Upper lobe of right lung (tissue), 1 donor: ENCODE measurements at regions not wholly inside any gene's neighbourhood (a gene's known extent, or its start where the extent isn't known, plus 50 kb on each side); places are given as distances from the start of the nearest gene placed in this dataset.

ENCODE experiments used
- ATAC-seq: fragments of 200-7000 bp; cut with Tn5 transposase; one replicate; pipeline ENCODE4 v1.9.1; 2020; ENCODE audit warnings: mild to moderate bottlenecking, moderate library complexity
- DNase-seq: peaks from one replicate; pipeline ENCODE4 v3.0.0-alpha.2; 2020
- H3K27ac ChIP-seq: fragments of 200-600 bp; one replicate; pipeline ENCODE4 v1.8.0; 2022
- H3K27me3 ChIP-seq: fragments of 200-600 bp; one replicate; pipeline ENCODE4 v1.8.0; 2022; ENCODE audit warnings: mild to moderate bottlenecking
- H3K36me3 ChIP-seq: fragments of 200-600 bp; one replicate; pipeline ENCODE4 v1.8.0; 2022
- H3K4me1 ChIP-seq: fragments of 200-600 bp; one replicate; pipeline ENCODE4 v1.8.0; 2022
- H3K4me3 ChIP-seq: fragments of 200-600 bp; one replicate; pipeline ENCODE4 v1.8.0; 2022; ENCODE audit warnings: mild to moderate bottlenecking
- H3K9me3 ChIP-seq: fragments of 200-600 bp; one replicate; pipeline ENCODE4 v1.8.0; 2022
- intact Hi-C: fragments of 100-400 bp; cut with DNase I; formaldehyde crosslinking; loops from one replicate; pipeline ENCODE4 v1.11.0; 2022
- TF ChIP-seq, protein P1 (sequence below): fragments of 200-600 bp; IDR thresholded peaks from one replicate; pipeline ENCODE4 v1.8.0; 2022; ENCODE audit warnings: antibody characterized with exemption
- donor health status: DM: no; HTN: yes; CAD: no; lungs with severe emphysema.

DNA sequence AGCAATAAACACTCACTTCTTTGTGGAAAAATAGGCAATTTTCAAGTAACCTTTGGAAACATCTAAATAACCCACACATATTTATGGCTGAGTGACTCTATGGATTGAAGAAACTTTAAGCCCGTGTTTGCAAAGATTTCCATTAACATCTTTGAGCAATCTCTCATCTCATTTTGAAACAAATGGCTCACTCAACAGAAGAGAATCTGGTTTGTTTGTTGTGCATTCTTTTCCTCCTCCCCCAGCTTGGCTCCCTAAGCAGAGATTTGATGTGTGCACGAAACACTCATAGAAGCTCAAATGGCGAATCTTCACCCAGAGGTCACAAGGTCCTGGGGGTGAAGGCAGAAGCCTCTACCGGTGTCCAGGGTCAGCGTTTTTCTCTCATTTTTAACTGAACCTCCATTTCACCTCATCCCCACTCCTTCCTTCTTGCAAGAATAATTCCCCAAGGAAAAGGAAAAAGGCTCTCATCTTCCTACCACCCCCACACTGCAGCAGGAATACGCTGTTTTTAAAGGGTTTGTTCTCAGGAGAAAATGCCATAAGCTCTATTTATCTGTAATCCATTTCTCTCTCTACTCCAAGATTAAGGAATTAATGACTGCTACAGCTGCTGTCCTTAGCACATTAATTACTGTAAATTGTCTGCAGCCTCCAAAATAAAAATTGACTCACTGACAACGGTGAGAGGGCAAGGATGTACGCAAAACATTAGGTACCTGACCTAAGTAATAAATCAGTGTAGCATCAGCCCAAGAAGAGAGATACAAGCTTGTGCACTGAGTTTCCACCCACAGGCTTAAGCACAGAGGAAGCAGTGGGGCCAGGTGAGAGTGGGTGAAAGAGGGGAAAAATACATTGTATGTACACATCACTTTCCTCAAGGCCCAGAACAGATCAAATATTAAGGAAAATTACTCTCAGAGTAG, 307.6 kb upstream of the NOCT start:
- no peaks in the 10 kb centered on the region for H3K9me3 ChIP-seq
- H3K27ac ChIP-seq: no peak overlapping the region
- H3K4me3 ChIP-seq: no peak overlapping the region
- no peaks in the 10 kb centered on the region for H3K27me3 ChIP-seq
- intact Hi-C loops: no loop called here
- DNase-seq: no peak
- H3K4me1 ChIP-seq: no peaks in the 10 kb centered on the region
- no peaks in the 10 kb centered on the region for H3K36me3 ChIP-seq
- TF ChIP-seq, protein P1, sequence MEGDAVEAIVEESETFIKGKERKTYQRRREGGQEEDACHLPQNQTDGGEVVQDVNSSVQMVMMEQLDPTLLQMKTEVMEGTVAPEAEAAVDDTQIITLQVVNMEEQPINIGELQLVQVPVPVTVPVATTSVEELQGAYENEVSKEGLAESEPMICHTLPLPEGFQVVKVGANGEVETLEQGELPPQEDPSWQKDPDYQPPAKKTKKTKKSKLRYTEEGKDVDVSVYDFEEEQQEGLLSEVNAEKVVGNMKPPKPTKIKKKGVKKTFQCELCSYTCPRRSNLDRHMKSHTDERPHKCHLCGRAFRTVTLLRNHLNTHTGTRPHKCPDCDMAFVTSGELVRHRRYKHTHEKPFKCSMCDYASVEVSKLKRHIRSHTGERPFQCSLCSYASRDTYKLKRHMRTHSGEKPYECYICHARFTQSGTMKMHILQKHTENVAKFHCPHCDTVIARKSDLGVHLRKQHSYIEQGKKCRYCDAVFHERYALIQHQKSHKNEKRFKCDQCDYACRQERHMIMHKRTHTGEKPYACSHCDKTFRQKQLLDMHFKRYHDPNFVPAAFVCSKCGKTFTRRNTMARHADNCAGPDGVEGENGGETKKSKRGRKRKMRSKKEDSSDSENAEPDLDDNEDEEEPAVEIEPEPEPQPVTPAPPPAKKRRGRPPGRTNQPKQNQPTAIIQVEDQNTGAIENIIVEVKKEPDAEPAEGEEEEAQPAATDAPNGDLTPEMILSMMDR: no peak
- ATAC-seq: no peak

DNA sequence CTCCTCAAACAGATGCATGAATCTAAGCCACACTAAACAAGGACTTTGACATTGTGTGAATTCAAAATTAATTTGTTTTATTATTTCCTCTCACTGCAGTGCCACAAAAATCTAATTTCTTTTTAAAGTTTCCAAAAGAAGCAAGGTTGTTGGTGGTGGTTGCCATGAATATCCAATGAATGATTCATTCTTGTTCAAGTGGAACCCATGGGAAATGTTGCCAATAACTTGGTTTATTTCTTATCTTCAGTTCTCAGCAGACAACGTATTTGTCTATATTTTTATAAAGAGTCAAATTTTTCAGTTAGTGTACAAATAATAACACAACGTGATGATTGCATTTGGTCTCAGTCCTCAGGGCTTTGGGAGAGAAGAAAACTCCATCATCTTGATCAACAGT, 309.4 kb upstream of the NOCT start:
- no peak overlapping the region for H3K27ac ChIP-seq
- TF ChIP-seq, protein P1: no peak
- no peak for DNase-seq
- no peak overlapping the region for H3K4me3 ChIP-seq
- ATAC-seq: no peak
- no peaks in the 10 kb centered on the region for H3K4me1 ChIP-seq
- H3K36me3 ChIP-seq: no peaks in the 10 kb centered on the region
- no peaks in the 10 kb centered on the region for H3K27me3 ChIP-seq
- H3K9me3 ChIP-seq: no peaks in the 10 kb centered on the region
- intact Hi-C loops: no loop called here

DNA sequence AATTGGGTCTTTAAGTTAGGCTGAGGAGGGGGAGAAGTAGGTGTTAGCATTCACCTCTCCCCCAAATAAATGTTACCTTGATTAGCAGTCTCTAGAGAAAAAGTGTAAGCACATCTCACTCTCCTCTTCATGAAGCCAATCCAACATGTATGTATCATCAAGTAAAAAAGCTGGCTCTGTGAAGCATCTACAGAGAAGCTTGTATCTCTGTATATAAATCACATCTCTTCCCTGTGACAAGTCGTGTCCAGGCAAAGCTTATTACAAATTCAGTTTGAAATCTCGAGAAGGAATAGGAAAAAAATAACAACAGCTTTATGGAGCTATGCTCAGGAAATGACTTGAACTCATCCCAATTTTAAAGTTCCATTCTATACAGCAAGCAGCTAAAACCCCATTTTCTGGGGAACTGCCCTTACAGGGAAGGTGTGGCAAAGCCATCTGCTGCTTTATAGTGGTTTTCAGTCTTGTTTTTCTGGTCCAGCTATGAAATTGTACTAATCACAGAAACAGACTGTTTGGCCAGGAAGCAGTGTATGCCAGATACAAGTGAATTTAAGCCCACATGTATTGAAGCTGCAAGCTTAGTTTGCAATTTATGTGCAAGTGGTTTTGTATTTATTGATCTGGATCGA, 313.3 kb upstream of the NOCT start:
- no peaks in the 10 kb centered on the region for H3K4me1 ChIP-seq
- DNase-seq (no peak), ATAC-seq (no peak)
- no peaks in the 10 kb centered on the region for H3K9me3 ChIP-seq
- H3K27me3 ChIP-seq: no peaks in the 10 kb centered on the region
- no peak overlapping the region for H3K4me3 ChIP-seq
- no peak overlapping the region for H3K27ac ChIP-seq
- TF ChIP-seq, protein P1: no peak
- no peaks in the 10 kb centered on the region for H3K36me3 ChIP-seq
- intact Hi-C loops: no loop called here

DNA sequence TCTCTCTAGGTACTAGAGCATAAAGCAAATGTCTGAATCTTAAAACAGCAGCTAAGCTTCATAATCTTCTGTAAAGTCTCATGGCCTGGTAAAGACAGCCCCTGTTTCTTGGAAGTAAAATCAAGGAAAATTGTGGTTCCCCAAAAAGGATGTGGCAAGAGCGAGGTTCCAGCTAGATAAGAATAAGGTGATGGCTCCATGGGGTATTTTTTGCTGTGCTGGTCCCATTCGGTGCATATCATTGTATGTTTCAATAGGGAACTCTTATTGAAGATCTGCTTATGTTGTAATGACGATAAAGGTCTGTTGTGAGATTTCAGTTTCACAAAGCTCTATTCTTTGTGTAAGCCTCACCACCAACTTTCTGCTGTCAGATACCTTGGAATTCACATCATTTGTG, 316.9 kb upstream of the NOCT start:
- ATAC-seq: no peak
- DNase-seq: no peak
- intact Hi-C loops: no loop called here
- no peaks in the 10 kb centered on the region for H3K4me1 ChIP-seq
- no peaks in the 10 kb centered on the region for H3K36me3 ChIP-seq
- no peak overlapping the region for H3K4me3 ChIP-seq
- TF ChIP-seq, protein P1: no peak
- no peak overlapping the region for H3K27ac ChIP-seq
- no peaks in the 10 kb centered on the region for H3K9me3 ChIP-seq
- no peaks in the 10 kb centered on the region for H3K27me3 ChIP-seq

DNA sequence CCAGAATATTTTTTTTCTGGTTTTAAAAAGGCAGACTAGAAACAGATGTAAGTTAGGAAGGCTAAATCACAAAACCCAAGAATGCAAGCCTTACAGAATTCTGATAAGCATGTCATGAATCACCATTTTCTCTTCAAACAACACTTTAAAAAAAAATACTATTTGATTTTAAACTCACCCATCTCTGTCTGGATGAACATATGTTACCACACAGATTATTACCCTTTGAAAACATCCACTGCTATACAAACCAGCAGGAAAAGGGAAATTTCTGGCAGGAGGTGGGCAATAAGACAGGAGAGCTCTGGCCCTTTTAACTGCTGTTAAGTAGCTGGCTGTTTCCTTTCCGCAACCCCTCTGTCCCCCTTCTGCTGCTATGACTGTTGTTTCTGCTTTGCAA, 317.7 kb upstream of the NOCT start:
- no peak for ATAC-seq
- TF ChIP-seq, protein P1: no peak
- no peaks in the 10 kb centered on the region for H3K27me3 ChIP-seq
- H3K36me3 ChIP-seq: no peaks in the 10 kb centered on the region
- H3K27ac ChIP-seq: no peak overlapping the region
- DNase-seq: no peak
- H3K9me3 ChIP-seq: no peaks in the 10 kb centered on the region
- intact Hi-C loops: no loop called here
- H3K4me1 ChIP-seq: no peaks in the 10 kb centered on the region
- no peak overlapping the region for H3K4me3 ChIP-seq
